ENCODE measurements at regions not wholly inside any gene's neighbourhood (a gene's known extent, or its start where the extent isn't known, plus 50 kb on each side); places are given as distances from the start of the nearest gene placed in this dataset.

DNA sequence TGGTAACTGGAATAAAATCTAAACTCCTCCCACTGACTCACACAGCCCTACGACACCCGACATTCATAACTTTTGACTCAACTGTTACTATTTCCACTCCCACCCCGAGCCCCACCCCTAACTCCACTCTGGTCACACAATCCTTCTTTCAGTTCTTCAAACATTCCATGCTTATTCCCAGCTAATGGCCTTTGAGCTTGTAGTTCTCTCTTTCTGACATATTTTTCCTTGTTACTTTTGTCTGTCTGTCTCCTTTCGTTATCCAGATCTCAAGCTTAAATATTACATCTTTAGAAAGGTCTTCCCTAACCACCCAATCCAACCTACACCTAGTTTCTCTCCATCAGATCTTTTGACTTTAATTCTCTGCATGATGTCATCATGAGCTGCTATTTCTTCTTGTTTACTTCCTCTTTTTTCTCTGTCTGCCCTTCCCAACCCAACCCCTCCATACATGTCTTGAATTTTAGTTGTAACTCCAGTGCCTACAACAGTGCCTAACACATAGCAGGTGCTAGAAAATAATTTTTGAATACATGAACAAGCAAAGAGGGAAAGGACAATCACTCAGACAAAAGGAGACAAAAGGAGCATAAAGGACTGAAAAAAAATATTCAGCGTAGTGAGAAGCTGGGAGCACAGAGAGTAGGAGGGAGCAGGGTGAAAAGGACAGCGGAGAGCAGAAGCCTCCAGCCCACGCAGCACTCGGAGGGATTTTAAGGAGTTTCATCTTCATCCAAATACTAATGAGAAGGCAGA, 65.2 kb upstream of the SMIM36 start:
- TF ChIP-seq, protein P1, sequence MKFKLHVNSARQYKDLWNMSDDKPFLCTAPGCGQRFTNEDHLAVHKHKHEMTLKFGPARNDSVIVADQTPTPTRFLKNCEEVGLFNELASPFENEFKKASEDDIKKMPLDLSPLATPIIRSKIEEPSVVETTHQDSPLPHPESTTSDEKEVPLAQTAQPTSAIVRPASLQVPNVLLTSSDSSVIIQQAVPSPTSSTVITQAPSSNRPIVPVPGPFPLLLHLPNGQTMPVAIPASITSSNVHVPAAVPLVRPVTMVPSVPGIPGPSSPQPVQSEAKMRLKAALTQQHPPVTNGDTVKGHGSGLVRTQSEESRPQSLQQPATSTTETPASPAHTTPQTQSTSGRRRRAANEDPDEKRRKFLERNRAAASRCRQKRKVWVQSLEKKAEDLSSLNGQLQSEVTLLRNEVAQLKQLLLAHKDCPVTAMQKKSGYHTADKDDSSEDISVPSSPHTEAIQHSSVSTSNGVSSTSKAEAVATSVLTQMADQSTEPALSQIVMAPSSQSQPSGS (tag by site-specific recombination; IDR thresholded peaks at IDR 0.05; ENCODE audit: low read depth): 0 out of 2 replicates have a peak, but pooled peaks have one; percentile 50
- TF ChIP-seq ZNF558 (tag by site-specific recombination; IDR thresholded peaks at IDR 0.05): no peak
- POLR2A ChIA-PET: interaction anchor here (0.6 kb wide), 1 partner anchor 56 kb away, joined by 3 read pairs; no protein-coding TSS in a partner anchor
- H3K27ac ChIP-seq (ENCODE audit: extremely low read depth, low read depth, low read length): no peak overlapping the region
- CTCF ChIA-PET: interaction anchor here (0.7 to 1.8 kb wide), 2 partner anchors 26 to 244 kb away, joined by 3 to 6 read pairs; no protein-coding TSS in a partner anchor
- no peaks in the 10 kb centered on the region for H3K36me3 ChIP-seq (ENCODE audit: control insufficient read depth in 2 of 2, insufficient read depth in 1 of 2, low read length in 2 of 2)
- H3K9me3 ChIP-seq (ENCODE audit: control insufficient read depth, insufficient read depth, low read depth, low read length): no peaks in the 10 kb centered on the region
- H3K4me3 ChIP-seq (ENCODE audit: low read depth, low read length): no peak overlapping the region
- no peaks in the 10 kb centered on the region for H3K4me1 ChIP-seq (ENCODE audit: control insufficient read depth, insufficient read depth, low read length)

- TF ChIP-seq ZNF155 (tag by site-specific recombination; IDR thresholded peaks at IDR 0.05) (no peak), ZBTB48 (tag by site-specific recombination; IDR thresholded peaks at IDR 0.05) (no peak), PRDM1 (tag by site-specific recombination; IDR thresholded peaks at IDR 0.05) (no peak), ZNF707 (tag by site-specific recombination; IDR thresholded peaks at IDR 0.05) (no peak)
- TF ChIP-seq, protein P2, sequence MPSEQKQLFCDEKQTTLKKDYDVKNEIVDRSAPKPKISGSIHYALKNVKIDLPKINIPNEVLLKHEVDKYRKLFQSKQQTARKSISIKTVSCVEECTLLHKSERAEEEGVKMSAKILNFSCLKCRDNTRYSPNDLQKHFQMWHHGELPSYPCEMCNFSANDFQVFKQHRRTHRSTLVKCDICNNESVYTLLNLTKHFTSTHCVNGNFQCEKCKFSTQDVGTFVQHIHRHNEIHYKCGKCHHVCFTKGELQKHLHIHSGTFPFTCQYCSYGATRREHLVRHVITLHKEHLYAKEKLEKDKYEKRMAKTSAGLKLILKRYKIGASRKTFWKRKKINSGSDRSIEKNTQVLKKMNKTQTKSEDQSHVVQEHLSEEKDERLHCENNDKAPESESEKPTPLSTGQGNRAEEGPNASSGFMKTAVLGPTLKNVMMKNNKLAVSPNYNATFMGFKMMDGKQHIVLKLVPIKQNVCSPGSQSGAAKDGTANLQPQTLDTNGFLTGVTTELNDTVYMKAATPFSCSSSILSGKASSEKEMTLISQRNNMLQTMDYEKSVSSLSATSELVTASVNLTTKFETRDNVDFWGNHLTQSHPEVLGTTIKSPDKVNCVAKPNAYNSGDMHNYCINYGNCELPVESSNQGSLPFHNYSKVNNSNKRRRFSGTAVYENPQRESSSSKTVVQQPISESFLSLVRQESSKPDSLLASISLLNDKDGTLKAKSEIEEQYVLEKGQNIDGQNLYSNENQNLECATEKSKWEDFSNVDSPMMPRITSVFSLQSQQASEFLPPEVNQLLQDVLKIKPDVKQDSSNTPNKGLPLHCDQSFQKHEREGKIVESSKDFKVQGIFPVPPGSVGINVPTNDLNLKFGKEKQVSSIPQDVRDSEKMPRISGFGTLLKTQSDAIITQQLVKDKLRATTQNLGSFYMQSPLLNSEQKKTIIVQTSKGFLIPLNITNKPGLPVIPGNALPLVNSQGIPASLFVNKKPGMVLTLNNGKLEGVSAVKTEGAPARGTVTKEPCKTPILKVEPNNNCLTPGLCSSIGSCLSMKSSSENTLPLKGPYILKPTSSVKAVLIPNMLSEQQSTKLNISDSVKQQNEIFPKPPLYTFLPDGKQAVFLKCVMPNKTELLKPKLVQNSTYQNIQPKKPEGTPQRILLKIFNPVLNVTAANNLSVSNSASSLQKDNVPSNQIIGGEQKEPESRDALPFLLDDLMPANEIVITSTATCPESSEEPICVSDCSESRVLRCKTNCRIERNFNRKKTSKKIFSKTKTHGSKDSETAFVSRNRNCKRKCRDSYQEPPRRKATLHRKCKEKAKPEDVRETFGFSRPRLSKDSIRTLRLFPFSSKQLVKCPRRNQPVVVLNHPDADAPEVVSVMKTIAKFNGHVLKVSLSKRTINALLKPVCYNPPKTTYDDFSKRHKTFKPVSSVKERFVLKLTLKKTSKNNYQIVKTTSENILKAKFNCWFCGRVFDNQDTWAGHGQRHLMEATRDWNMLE (tag by site-specific recombination; conservative IDR thresholded peaks at IDR 0.05; ENCODE audit: low read depth): no peak
- Histone ChIP-seq H3K4me3 (ENCODE audit: low read depth, low read length) (no peak overlapping the region), H3K4me1 (ENCODE audit: control insufficient read depth, insufficient read depth, low read length) (no peaks in the 10 kb centered on the region)
These were observed 63.9 kb upstream of the SMIM36 start for GRCh38 chr17:55575058-55575636.

GRCh38 chr17:55572599-55572998, 61.3 kb upstream of the SMIM36 start:
- Histone ChIP-seq H3K9me3 (ENCODE audit: control insufficient read depth, insufficient read depth, low read depth, low read length) (no peaks in the 10 kb centered on the region), H3K27ac (ENCODE audit: extremely low read depth, low read depth, low read length) (no peak overlapping the region), H3K36me3 (ENCODE audit: control insufficient read depth in 2 of 2, insufficient read depth in 1 of 2, low read length in 2 of 2) (no peaks in the 10 kb centered on the region), H3K4me1 (ENCODE audit: control insufficient read depth, insufficient read depth, low read length) (no peaks in the 10 kb centered on the region), H3K4me3 (ENCODE audit: low read depth, low read length) (no peak overlapping the region)
- ChIA-PET CTCF (interaction anchor here (0.8 kb wide), 1 partner anchor 145 kb away, joined by 3 read pairs; no protein-coding TSS in a partner anchor), POLR2A (no interaction called here)
- no peak for TF ChIP-seq ZNF37A (tag by site-specific recombination; IDR thresholded peaks at IDR 0.05)
- TF ChIP-seq MEIS1 (CRISPR knock-in tag; IDR thresholded peaks at IDR 0.05; ENCODE audit: borderline replicate concordance): no peak
- TF ChIP-seq ZNF2 (tag by site-specific recombination; IDR thresholded peaks at IDR 0.05): no peak

More at GRCh38 chr17:55575058-55575636, 63.9 kb upstream of the SMIM36 start:
- H3K9me3 ChIP-seq (ENCODE audit: control insufficient read depth, insufficient read depth, low read depth, low read length): no peaks in the 10 kb centered on the region
- ChIA-PET POLR2A (no interaction called here), CTCF (no interaction called here)
- H3K27ac ChIP-seq (ENCODE audit: extremely low read depth, low read depth, low read length): no peak overlapping the region
- H3K36me3 ChIP-seq (ENCODE audit: control insufficient read depth in 2 of 2, insufficient read depth in 1 of 2, low read length in 2 of 2): no peaks in the 10 kb centered on the region

Data from HEK293 (cell line).